NCI-H2171 (cell line): ENCODE measurements at regions not wholly inside any gene's neighbourhood (a gene's known extent, or its start where the extent isn't known, plus 50 kb on each side); places are given as distances from the start of the nearest gene placed in this dataset.
"Not testable (repeated sequence)": the region's sequence is repeated elsewhere in the genome, so short reads cannot be mapped to it uniquely, and the experiment has no call there.

Experiments used
- DNase-seq: peaks from one replicate; lab custom pipeline; 2025; lab: John Stamatoyannopoulos, UW

DNA sequence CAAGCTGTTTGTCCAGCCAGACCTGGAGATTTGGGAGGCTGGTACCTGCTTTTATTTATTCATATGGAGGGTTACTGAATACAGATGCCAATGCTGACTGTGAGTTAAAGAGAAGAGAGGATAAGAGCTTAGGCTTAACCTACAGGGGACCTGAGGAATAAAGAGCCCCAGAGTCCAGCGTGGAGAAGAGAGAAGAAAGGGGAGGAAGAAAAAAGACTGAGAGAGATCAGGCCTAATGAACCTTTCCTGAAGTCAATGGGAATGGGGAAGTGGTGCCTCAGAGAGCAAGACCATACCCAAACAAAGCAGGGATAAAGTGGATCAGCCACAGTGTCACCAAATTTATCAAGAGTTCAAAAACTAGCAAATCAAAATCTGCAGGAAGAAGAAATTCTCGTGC lies 348.6 kb upstream of the KCNH7 start:
- DNase-seq: no peak

DNA sequence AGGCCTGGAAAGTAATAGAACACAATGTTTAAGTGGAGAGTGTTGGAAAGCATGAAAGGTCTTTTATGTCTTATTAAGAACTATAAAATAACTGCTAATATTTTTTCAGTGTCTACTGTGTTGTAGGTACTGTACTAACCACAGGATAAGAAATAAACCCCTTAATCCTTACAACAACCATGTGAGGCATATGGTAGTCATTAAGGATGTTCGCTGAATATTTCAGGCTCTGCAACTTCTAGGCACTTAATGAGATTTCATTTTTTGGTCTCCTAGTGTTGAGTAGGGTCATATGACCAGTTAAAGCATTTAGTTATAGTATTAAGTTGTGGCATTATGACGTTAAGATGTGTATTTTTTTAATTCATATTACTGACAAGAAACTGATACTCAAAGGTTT lies 346.6 kb upstream of the KCNH7 start:
- no peak for DNase-seq

DNA sequence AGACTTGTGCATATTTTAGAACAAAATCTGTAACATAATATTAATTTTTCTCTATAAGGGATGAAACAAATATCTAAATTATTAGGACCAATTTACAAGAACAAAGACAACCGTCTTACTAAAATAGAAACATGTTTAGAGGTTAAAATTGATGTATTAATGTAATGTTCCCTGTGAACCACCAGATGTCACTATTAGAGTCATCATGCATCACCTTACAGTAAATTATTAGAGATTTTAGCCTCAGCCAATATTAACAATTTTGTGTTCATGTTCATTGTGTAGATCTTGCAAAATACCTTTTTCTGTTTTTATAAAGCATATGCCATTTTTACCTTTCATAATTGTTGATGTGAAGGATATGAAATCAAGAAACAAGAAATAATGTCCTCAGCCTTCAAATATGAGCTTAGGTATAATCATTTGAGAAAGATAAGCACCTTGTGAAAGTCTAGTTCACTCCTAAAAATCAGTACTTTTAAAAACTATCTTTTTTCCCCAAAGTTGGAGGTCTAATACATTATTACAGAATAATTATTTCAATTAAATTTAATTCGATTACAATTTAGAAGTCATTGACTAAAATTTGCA lies 344.3 kb upstream of the KCNH7 start:
- DNase-seq: no peak

DNA sequence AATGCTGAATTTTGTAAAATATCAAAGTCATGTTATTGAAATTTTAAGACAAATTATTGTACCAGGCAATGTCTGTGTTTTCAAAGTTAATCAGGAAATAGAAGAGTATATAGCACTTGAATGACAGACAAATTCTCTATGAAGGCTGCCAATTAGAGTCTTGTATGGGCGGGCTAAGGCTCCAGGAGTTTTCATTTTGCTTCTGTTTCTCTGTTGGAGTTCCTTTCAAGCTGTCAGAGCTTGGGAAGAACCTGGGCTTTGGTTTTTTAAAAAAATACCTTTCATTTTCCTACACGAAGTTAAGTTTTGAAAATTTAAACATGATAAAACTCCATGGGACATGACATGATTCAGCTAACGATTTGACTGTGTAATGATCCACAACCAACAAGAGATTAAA lies 339.0 kb upstream of the KCNH7 start:
- DNase-seq: no peak

DNA sequence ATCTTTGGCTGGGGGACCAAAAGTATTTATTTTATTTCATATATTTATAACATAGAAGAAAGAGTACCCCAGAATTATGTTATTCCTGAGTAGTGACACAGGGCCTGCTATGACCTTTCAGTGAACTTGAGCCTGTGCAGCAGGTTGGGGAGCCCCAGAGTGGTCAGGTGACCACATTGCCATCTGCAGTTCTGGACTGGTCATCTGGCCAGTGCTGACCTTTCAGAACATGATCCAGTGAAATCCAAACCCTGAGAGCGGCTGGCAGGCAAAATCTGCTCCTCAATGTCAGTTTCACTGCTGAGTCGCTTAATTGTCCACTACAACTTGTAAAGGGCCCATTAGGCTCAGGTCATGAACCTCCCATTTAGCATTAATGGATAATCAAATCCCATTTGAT lies 336.7 kb upstream of the KCNH7 start:
- DNase-seq: no peak

DNA sequence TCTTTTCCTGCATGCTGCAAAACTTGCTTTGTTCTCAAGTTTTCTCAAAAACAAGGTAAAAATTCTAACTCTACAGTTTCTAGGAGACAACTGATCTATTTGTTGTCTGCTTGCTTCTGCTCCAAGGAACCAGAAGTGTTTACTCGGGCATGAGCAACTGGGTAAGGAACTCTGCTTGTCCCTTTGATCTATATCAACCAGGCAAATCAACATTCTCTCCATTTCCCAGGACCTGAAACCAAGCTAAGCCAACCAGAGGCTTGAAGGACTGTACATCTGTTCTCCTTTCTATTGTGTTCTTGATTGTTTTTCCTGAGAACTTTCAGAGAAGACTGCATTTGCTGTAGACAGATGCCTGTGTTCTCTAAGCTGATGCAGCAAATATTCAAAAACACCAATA lies 335.0 kb upstream of the KCNH7 start:
- DNase-seq: no peak

DNA sequence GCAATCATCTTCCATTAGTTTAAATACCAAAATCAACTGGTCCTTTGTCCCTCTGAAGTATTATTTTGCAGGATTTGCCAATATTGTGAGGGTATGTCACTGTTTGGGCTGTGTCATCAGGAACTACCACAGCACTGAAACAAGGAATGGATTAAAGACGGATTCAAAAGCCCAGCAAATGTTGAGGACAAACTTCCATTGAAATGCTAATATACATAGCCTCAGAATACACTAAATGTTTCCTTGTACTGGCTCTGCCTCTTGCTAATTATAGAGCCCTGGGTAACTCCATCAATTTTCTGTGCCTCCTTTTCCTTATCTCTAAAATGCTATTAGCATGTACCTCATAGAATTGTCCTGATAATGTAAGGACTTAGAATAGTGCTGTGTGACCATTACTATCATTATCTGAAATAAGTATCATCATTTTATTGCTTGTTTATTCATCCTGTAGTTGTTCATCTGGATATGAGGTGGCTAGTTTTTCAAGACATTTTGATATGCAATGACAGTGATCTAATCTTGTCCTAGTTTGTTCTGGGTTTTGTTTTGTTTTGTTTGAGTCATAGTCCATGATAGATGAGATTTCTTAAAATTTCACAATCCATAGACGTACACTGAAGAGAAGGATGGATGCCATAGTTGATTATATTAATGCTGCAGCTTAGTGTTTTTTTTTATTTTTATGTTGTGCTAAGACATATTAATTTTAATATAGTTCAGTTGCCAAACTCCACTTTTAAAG lies 333.4 kb upstream of the KCNH7 start:
- no peak for DNase-seq

DNA sequence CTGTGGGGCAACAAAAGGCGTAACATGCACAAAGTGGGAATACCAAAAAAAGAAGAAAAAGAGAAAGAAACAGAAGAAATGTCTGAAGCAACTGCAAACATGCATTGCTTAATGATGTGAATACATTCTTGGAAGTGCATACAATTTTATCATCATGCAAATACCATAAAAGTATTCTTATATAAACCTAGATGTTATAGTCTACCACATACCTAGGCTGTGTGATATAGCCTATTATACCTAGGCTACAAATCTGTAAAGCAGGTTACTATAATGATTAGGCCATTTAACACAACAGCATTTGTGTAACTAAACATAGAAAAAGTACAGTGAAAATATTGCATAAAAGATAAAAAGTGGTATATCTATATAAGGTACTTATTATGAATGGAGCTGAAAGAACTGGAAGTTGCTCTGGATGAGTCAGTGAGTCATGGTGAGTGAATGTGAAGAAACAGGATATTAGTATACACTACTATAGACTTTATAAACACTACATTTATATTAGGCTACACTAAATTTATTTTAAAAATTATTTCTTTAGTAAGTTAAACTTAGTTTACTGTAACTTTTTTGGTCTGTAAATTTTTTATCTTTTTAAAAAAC lies 319.4 kb upstream of the KCNH7 start:
- no peak for DNase-seq

DNA sequence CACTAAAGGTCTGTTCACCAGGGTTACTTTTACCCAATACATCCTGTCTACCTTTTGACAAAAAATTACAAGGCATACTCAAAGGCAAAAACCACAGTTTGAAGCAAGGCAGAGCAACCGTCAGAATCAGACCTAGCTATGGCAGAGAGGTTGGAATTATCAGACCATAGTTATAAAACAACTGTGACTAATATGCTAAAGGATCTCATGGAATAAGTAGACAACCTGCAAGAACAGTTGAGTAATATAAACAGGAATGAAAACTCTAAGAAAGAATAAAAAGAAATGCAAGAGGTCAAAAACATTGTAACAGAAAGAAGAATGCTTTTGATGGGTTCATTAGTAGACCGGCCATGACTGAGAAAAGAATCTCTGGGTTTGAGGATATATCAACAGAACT lies 318.8 kb upstream of the KCNH7 start:
- no peak for DNase-seq

DNA sequence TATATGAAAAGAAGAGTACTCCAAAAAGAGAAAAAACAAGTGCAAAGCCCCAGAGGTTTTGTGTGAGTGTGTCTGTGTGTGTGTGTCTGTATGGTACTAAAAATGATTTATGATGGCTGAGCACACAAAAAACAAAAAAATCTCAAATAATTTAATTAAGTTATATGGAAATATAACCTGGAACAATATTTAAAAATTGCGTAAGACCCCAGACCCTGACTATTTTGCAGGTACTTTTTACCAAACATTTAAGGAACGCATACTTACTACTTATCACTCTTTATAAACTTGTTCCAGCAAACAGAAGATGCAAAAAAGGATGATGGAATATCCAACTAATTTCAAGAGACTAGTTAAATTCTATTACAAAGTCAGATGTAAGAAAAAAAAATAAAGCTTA lies 317.4 kb upstream of the KCNH7 start:
- DNase-seq: no peak

DNA sequence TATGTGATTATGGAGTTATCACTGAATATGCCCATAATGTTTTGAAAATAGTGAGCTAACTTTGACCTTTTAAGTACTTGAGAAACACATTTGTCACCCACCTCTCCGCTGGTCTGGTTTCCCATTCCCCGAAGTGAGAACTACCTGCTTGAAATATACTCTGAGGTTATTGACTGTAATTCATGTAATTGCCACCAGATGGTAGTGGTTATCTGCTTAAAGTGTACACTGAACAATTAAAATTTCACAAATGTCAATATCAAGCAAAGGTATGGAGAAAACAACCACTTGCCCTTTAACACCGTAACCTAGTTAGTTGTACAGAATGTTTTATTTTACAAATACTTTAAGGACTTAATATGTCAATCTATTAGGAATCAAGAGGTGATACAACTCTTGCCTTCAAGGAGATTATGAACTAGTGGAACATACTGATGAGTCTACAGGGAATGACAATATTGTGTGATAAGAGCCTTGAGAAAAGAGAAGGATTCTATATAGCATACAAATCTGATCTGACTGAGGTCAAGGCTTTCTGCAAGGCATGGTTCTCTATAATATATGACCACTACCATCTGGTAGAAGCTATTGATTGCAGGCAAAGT lies 316.8 kb upstream of the KCNH7 start:
- no peak for DNase-seq

DNA sequence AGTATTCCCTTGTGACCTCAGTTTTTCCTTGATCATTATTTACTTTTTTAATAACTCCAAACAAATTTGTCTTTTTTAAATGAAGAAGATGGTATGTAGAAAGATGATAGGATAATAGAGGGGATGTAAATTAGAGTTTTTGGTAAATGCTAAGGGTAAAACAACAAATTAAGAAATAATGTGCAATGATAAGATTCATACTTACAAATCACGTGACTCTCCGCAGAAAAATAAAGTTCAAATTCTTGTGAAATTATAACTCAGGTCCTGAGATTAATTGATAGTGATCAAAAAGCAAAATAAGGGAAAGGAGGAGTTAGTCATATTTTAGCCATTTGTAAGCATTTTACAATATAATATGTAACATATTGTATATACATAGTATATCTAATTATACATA lies 304.1 kb upstream of the KCNH7 start:
- no peak for DNase-seq

DNA sequence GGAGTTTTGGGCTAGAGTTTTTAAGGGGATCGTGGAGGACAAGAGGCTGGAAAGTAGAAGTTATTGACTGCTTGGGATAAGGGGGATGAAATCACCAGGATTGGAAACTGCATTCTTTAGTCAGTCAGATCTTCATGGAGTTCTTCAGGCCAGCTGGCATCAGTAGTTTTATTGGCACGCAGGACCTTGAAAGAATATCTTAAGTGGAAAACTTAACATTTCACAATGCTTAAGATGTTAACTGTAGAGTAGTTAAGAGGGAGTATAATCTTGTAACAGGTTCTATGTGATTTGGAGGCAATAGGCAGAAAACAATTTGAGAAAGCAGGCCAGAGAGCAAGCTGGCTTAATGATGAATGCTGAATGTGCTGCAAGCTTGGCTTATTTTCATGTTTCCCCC lies 300.4 kb upstream of the KCNH7 start:
- no peak for DNase-seq

DNA sequence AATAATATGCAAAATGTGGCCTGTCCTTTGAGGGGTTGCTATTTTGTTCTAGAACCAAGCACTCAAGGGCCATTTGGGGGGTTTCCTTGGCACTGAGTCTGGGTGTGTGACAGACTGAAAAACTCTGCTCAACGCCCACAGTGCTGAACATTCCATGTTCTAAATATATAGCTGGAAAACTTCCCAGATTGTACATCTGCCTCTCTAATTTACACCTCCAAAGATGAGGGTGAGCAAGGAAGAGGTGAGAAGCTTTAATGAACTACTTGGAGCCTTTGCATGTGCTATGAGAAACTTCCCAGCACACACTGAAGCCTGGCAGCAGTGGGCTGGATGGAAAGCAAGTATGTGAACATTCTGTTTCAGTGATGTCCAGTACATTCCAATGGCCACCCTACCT lies 296.7 kb upstream of the KCNH7 start:
- DNase-seq: no peak

DNA sequence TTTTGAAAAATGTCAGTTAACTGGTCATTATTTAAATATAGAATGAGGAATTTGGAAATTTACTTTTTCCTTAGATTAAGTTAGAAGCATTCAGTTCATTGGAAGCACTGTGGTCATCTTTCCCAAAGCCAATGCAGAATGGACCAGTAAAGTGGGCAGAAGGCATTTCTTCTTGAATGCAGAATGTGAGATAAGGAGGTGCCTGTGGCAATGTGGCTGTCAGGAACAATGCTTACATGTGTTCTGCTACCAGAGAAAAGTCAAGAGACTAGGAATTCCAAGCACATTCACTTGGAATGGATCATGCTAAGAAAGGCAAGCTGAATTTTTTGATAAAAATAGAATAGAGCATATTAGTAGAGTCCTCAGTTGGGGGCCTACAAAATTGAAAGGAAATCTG lies 295.0 kb upstream of the KCNH7 start:
- DNase-seq: no peak

DNA sequence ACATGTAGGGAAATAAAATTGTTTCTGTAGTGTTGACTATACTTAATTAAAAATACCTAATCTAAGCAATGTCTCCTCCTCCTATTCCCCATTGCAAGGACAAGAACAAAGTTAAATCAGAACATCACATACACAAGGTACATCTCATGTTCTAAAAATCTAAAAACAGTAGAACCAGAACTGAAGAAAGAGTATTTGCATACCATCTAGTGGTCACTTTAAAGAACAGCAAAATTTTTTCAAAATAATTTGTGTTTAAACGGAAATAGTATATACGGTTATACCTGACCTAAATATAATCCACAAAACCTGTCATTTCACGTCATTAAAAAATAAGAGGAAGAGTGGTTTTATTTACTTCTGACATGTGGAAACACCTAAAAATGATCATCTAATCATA lies 294.3 kb upstream of the KCNH7 start:
- DNase-seq: peak; percentile 22

DNA sequence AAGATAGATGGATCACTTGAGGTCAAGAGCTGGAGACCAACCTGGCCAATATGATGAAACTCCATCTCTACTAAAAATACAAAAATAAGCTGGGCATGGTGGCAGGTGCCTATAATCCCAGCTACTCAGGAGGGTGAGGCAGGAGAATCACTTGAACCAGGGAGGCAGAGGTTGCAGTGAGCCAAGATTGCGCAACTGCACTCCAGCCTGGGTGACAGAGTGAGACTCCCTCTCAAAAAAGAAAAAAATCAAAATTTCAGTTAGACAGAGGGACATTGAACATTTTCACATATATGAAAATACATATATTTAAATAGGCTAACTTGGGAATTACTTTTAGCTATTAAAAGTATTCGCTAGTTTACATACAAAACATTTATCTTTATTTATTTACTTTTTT lies 293.6 kb upstream of the KCNH7 start:
- not testable (repeated sequence) for DNase-seq

DNA sequence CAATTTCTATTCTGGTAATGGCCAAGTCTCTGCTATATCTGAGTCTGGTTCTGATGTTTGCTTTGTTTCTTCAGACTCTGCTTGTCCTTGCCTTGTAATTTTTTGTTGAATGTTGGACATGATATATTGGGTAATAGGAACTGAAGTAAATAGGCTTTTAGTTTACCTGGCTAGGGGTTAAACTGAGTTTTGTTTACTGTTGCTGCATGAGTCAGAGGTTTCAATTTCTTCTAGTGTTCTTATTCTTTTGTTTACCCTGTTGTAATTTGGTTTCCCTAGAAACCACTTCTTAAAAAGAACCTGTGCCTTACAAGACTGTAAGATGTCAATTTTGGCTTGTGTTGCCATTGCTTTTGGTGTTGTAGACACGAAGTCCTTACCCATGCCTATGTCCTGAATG lies 285.0 kb upstream of the KCNH7 start:
- no peak for DNase-seq

DNA sequence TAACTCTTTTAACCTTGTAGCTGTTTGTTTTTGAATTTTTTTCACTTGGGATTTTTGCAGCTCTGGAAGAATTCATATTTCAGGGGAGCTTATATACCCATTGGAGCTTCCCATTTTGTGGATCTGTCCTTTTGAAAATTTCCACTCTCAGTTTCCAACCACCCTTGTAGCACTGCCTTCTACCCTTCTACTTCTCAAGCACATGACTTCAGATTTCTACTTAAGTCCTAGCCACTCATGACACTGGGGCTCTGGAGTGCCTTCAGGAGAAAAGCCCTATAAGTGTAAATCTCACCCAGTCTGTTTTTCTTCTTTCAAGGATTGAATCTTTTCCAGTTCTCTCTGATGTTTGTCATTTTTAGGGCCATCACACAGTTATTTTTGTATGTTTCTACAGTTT lies 283.7 kb upstream of the KCNH7 start:
- DNase-seq: no peak

DNA sequence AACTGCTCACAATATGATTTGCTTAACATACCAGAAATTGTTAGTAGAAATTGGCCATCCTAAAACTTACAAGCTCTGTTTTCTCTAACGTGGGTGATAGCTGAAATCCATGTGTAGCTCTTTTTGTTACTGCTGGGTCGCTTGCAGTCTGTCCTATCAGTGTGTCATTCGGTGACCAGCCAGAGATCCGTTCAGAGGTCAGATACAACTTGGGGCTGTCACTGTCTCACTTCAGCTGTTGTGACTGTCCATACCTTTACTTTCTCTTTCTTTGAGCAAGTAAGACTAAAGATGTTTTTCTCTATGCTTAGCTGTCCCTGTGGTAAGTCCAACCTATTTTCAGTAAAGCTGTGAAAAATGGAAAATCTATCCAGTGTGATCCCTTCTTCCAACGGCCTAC lies 282.9 kb upstream of the KCNH7 start:
- no peak for DNase-seq

DNA sequence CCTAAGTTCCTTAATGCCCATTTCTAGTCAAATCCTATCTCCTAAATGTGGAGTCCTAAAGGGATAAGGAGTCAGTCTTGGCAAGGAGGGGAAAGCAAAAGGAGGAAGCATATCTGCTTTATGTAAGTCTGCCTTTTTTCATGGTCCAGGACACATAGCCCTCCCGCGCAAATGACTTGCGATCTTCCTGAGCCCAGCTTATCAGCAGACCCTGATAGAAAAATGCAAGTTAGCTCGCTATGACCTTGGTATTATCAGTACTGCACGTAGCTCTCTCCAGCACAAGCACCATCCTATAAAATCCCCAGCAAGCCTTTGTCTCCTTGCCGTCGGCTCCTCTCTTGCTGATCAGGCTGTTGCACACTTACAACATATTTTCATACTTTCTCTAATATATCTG lies 281.4 kb upstream of the KCNH7 start:
- no peak for DNase-seq

DNA sequence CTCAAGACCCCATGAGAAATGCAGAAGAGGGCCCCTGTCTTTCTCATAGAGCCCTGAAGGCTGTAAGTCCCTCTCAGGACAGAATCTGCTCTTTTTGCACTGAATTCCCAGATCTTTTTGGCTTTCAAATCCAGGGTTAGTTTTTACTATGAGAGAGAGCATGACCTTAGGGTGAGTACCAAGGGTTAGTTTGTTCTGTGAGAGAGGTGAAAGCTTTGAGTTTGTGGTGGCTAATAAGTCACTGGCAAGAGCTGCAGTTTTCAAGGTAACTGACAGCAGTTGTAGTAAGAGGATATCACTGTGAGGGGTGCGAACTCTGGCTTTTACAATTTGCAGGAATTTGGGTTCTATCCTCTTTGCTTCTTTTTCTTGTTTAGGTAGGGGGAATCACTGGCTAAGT lies 248.4 kb upstream of the KCNH7 start:
- DNase-seq: no peak

DNA sequence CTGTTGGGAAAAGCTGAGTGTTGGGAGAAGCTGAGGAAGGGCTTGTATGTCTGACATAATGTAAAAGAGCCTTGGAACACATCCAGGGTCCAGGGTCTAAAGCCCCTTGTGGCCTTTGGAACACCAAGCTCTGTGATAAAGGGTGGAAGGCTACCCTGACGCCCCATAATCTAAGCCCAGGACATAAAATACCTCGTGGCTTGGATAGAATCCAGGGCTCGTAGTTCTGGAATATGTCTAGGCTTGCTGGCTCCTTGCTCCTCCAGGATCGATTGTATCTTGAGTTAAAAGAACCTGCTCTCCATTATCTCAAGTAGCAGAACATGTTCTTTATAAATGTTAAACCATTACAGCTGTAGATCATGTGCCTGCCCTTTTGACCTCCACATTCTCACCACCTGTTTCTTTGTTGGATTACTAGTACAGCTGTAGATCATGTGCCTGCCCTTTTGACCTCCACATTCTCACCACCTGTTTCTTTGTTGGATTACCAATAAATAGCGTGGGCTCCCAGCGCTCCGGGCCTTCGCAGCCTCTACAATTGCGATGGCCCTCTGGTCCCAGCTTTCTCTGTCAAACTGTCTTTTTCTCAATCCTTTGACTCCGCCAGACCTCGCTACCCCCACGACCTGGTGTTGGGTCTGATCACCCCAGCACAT lies 246.9 kb upstream of the KCNH7 start:
- DNase-seq: peak; percentile 13
